ENCODE measurements at regions not wholly inside any gene's neighbourhood (a gene's known extent, or its start where the extent isn't known, plus 50 kb on each side); places are given as distances from the start of the nearest gene placed in this dataset.

DNA sequence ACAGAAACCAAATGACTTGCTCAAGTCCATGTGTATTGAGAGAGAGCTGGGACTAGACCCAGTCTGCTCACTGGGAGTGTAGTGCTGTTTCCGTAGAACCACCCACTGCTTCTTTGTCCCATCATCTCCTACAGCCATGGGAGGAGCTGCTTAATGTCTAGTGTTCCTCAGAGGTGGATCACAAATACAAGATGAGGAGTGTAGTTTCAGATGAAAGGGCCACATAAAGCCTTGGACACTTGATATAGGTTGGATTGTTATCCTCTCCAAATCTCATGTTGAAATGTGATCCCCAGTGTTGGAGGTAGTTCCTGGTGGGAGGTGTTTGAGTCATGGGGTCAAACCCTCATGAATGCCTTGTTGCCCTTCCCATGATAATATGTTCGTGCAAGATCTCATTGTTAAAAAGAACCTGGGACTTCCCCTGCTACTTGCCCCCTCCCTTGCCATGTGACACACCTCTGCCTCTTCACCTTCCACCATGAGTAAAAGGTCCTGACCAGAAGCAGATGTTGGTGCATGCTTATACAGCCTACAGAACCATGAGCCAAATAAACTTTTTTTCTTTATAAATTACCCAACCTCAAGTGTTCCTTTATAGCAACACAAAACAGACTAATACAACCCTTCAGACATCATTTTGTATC, 127.5 kb upstream of the DNAH14 start:
- in situ Hi-C loops (cut with MboI) = no loop called here
- 84 to 85% methylated on average over 2 of the region's 2 CpGs for WGBS, 2 experiments (ENCODE audit: low coverage in 1 of 2, low lambda C conversion rate in 2 of 2, missing lambda C conversion rate in 2 of 2)

DNA sequence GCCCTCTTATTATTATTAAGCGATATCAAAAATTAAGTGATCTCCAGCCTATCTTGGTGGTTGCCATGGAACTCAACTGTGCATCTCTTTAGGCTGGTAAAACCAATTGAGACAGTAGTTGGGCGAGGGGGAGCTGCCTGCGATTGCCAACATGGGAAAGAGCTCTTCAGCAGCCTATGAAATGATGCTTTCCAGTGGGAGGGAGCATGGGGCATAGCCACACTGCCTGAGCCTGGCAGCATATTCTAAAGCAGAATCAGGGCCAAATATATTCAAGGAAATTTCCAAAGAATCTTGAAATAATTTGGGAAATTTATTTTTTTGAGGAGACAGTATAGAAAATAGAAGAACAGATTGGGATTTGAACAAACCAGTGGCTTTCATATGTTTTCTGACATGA, 126.9 kb upstream of the DNAH14 start:
- no peak overlapping the region for H3K4me2 ChIP-seq (ENCODE audit: unreplicated experiment)
- no peaks in the 10 kb centered on the region for H3K36me3 ChIP-seq (ENCODE audit: low read depth)
- no peaks in the 10 kb centered on the region for H3K9me2 ChIP-seq (ENCODE audit: insufficient read depth)
- no peaks in the 10 kb centered on the region for H3K9me3 ChIP-seq (ENCODE audit: low read depth)
- WGBS, 2 experiments (ENCODE audit: low coverage in 1 of 2, low lambda C conversion rate in 2 of 2, missing lambda C conversion rate in 2 of 2) = 59 to 61% methylated on average over 3 of the region's 3 CpGs
- no peak overlapping the region for H2AFZ ChIP-seq
- DNase-seq = no peak
- H3K9ac ChIP-seq = no peak overlapping the region
- no peak overlapping the region for H3K4me3 ChIP-seq
- H3F3A ChIP-seq (ENCODE audit: insufficient read depth) = no peaks in the 10 kb centered on the region
- no peaks in the 10 kb centered on the region for H4K20me1 ChIP-seq (ENCODE audit: insufficient read depth)
- no peak overlapping the region for H3K27ac ChIP-seq
- no peaks in the 10 kb centered on the region for H3K4me1 ChIP-seq (ENCODE audit: insufficient read depth)
- no peaks in the 10 kb centered on the region for H3K79me2 ChIP-seq (ENCODE audit: insufficient read depth)
- H3K27me3 ChIP-seq (replicated peaks; ENCODE audit: insufficient read depth) = no peaks in the 10 kb centered on the region
- TF ChIP-seq EZH2 (IDR thresholded peaks at IDR 0.05; ENCODE audit: insufficient read depth, poor library complexity, severe bottlenecking) (no peak), EZH2phosphoT487 (IDR thresholded peaks at IDR 0.05; ENCODE audit: insufficient read depth, low read depth) (no peak)
- in situ Hi-C loops (cut with MboI) = no loop called here

More for the DNA sequence above, 127.5 kb upstream of the DNAH14 start:
- no peaks in the 10 kb centered on the region for H3K9me2 ChIP-seq (ENCODE audit: insufficient read depth)
- no peak overlapping the region for H3K27ac ChIP-seq
- H3K4me3 ChIP-seq = no peak overlapping the region
- no peaks in the 10 kb centered on the region for H3F3A ChIP-seq (ENCODE audit: insufficient read depth)
- H4K20me1 ChIP-seq (ENCODE audit: insufficient read depth) = no peaks in the 10 kb centered on the region
- H3K9ac ChIP-seq = no peak overlapping the region
- no peaks in the 10 kb centered on the region for H3K9me3 ChIP-seq (ENCODE audit: low read depth)
- no peaks in the 10 kb centered on the region for H3K4me1 ChIP-seq (ENCODE audit: insufficient read depth)
- H3K79me2 ChIP-seq (ENCODE audit: insufficient read depth) = no peaks in the 10 kb centered on the region
- H3K4me2 ChIP-seq (ENCODE audit: unreplicated experiment) = no peak overlapping the region
- H3K36me3 ChIP-seq (ENCODE audit: low read depth) = no peaks in the 10 kb centered on the region
- DNase-seq = no peak
- no peak overlapping the region for H2AFZ ChIP-seq
- TF ChIP-seq EZH2 (IDR thresholded peaks at IDR 0.05; ENCODE audit: insufficient read depth, poor library complexity, severe bottlenecking) = no peak
- no peak for TF ChIP-seq EZH2phosphoT487 (IDR thresholded peaks at IDR 0.05; ENCODE audit: insufficient read depth, low read depth)
- H3K27me3 ChIP-seq (replicated peaks; ENCODE audit: insufficient read depth) = no peaks in the 10 kb centered on the region

DNA sequence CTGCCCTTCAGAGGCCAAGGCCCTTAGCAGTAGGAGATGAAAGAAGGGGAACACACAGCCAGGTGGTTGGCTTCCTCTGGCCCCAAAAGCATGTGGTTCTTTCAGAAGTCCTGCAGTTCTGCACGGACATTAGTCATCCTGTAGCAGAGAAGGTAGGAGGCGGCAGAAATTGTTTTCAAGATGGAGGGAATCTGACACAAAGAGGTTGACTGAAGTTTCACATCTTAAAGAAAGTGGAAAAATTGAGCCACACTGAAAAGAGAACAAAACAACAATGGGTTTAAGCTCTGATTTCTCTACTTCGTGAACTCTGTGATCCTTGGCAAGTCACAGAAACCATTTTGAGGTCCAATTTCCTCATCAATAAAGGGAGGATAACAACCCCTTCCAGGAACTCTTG, 125.3 kb upstream of the DNAH14 start:
- Histone ChIP-seq H3K9me3 (ENCODE audit: low read depth) (no peaks in the 10 kb centered on the region), H3K4me1 (ENCODE audit: insufficient read depth) (no peaks in the 10 kb centered on the region), H3K9ac (no peak overlapping the region), H3K4me3 (no peak overlapping the region), H3K27ac (no peak overlapping the region), H3K4me2 (ENCODE audit: unreplicated experiment) (no peak overlapping the region), H3K9me2 (ENCODE audit: insufficient read depth) (no peaks in the 10 kb centered on the region), H3K79me2 (ENCODE audit: insufficient read depth) (no peaks in the 10 kb centered on the region), H3F3A (ENCODE audit: insufficient read depth) (no peaks in the 10 kb centered on the region), H3K27me3 (replicated peaks; ENCODE audit: insufficient read depth) (no peaks in the 10 kb centered on the region), H4K20me1 (ENCODE audit: insufficient read depth) (no peaks in the 10 kb centered on the region), H2AFZ (no peak overlapping the region), H3K36me3 (ENCODE audit: low read depth) (no peaks in the 10 kb centered on the region)
- WGBS, 2 experiments (ENCODE audit: low coverage in 1 of 2, low lambda C conversion rate in 2 of 2, missing lambda C conversion rate in 2 of 2) = 73 to 86% methylated on average over 3 of the region's 3 CpGs
- in situ Hi-C loops (cut with MboI) = no loop called here
- no peak for DNase-seq
- TF ChIP-seq EZH2 (IDR thresholded peaks at IDR 0.05; ENCODE audit: insufficient read depth, poor library complexity, severe bottlenecking) (no peak), EZH2phosphoT487 (IDR thresholded peaks at IDR 0.05; ENCODE audit: insufficient read depth, low read depth) (no peak)

DNA sequence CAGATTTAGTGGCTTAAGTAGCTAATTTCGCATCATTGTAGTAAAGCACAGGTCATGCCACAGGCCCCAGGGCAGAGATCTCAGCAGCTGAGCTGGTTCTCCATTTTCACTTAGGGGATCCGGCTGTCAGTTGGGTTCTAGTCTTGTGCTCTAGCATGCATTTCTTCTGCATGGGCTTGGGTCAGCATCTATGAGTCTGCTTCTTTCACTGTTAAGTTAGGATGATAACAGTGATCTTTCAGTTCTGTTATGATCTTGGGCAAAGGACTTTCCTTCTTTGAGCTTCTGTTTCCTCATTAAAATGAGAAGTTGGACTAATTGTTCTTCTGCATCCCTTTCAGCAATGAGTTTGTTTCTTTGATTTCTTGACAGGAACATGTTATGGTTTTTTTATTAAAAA, 123.6 kb upstream of the DNAH14 start:
- 59 to 60% methylated on average over 2 of the region's 2 CpGs for WGBS, 2 experiments (ENCODE audit: low coverage in 1 of 2, low lambda C conversion rate in 2 of 2, missing lambda C conversion rate in 2 of 2)
- no peaks in the 10 kb centered on the region for H3K4me1 ChIP-seq (ENCODE audit: insufficient read depth)
- no peak overlapping the region for H3K4me3 ChIP-seq
- no peak overlapping the region for H3K9ac ChIP-seq
- DNase-seq = no peak
- no peaks in the 10 kb centered on the region for H3K36me3 ChIP-seq (ENCODE audit: low read depth)
- no peaks in the 10 kb centered on the region for H3K9me2 ChIP-seq (ENCODE audit: insufficient read depth)
- H3K27me3 ChIP-seq (replicated peaks; ENCODE audit: insufficient read depth) = no peaks in the 10 kb centered on the region
- no peaks in the 10 kb centered on the region for H3K9me3 ChIP-seq (ENCODE audit: low read depth)
- H2AFZ ChIP-seq = no peak overlapping the region
- H3F3A ChIP-seq (ENCODE audit: insufficient read depth) = no peaks in the 10 kb centered on the region
- TF ChIP-seq EZH2phosphoT487 (IDR thresholded peaks at IDR 0.05; ENCODE audit: insufficient read depth, low read depth) (no peak), EZH2 (IDR thresholded peaks at IDR 0.05; ENCODE audit: insufficient read depth, poor library complexity, severe bottlenecking) (no peak)
- H3K27ac ChIP-seq = no peak overlapping the region
- in situ Hi-C loops (cut with MboI) = no loop called here
- H4K20me1 ChIP-seq (ENCODE audit: insufficient read depth) = no peaks in the 10 kb centered on the region
- no peaks in the 10 kb centered on the region for H3K79me2 ChIP-seq (ENCODE audit: insufficient read depth)
- H3K4me2 ChIP-seq (ENCODE audit: unreplicated experiment) = no peak overlapping the region

DNA sequence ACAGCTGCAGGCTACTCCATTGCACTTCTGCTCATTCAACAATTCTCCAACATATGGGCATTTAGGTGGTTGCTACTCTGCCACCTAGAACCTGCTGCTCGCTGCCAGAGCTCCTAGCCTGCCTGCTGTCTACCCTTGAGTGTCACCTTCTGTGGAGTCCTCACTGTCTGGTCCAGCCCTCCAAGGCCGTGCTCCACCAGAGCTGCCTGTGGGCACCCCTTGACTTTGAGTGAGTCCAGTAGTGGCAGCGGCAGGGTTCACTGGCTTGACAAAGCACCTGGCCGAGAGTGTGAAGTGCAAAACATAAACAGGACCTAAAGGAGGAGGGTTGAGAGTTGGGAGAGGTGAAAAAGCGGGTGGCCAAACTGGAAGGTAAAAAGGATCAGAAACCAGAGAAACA, 120.3 kb upstream of the DNAH14 start:
- Histone ChIP-seq H3K36me3 (ENCODE audit: low read depth) (no peaks in the 10 kb centered on the region), H3K9ac (no peak overlapping the region), H3K9me3 (ENCODE audit: low read depth) (no peaks in the 10 kb centered on the region), H2AFZ (no peak overlapping the region), H3K4me1 (ENCODE audit: insufficient read depth) (no peaks in the 10 kb centered on the region), H3K4me3 (no peak overlapping the region), H3K27ac (no peak overlapping the region), H3K27me3 (replicated peaks; ENCODE audit: insufficient read depth) (no peaks in the 10 kb centered on the region), H3K79me2 (ENCODE audit: insufficient read depth) (no peaks in the 10 kb centered on the region), H3K4me2 (ENCODE audit: unreplicated experiment) (no peak overlapping the region), H4K20me1 (ENCODE audit: insufficient read depth) (no peaks in the 10 kb centered on the region), H3K9me2 (ENCODE audit: insufficient read depth) (no peaks in the 10 kb centered on the region), H3F3A (ENCODE audit: insufficient read depth) (no peaks in the 10 kb centered on the region)
- WGBS, 2 experiments (ENCODE audit: low coverage in 1 of 2, low lambda C conversion rate in 2 of 2, missing lambda C conversion rate in 2 of 2) = 57 to 72% methylated on average over 5 of the region's 5 CpGs
- TF ChIP-seq EZH2phosphoT487 (IDR thresholded peaks at IDR 0.05; ENCODE audit: insufficient read depth, low read depth) (no peak), EZH2 (IDR thresholded peaks at IDR 0.05; ENCODE audit: insufficient read depth, poor library complexity, severe bottlenecking) (no peak)
- in situ Hi-C loops (cut with MboI) = no loop called here
- no peak for DNase-seq

All from GM23248 (cell line).